Keratinocyte (primary cell): ENCODE measurements at regions not wholly inside any gene's neighbourhood (a gene's known extent, or its start where the extent isn't known, plus 50 kb on each side); places are given as distances from the start of the nearest gene placed in this dataset.

ENCODE experiments used
- CTCF ChIP-seq, 3 experiments: IDR thresholded peaks in 1 of 3; conservative IDR thresholded peaks in 1 of 3; optimal IDR thresholded peaks in 1 of 3; 2 replicates in 2 of 3; 3 replicates in 1 of 3; pipeline versions ENCODE3 to v1.5.1; 2011; ENCODE audit warnings: low read length in 3 of 3, mild to moderate bottlenecking in 3 of 3, moderate library complexity in 2 of 3, control low read depth in 1 of 3, inconsistent platforms in 1 of 3; ENCODE audit not compliant: insufficient read depth in 2 of 3; ENCODE audit errors: extremely low read depth in 1 of 3
- EZH2 ChIP-seq: IDR thresholded peaks from one replicate; pipeline ENCODE4 v1.6.1; 2012; ENCODE audit warnings: inconsistent platforms, mild to moderate bottlenecking, low read length, moderate library complexity

GRCh38 chr2:230650585-230651137 is 62.0 kb upstream of the CAB39 start:
- no peak for TF ChIP-seq CTCF (optimal IDR thresholded peaks at IDR 0.05 in 1 of 3, IDR thresholded peaks at IDR 0.05 in 1 of 3, conservative IDR thresholded peaks at IDR 0.05 in 1 of 3; ENCODE audit: extremely low read depth in 1 of 3, insufficient read depth in 2 of 3, low read length in 3 of 3)
- TF ChIP-seq EZH2 = no peak
